Loucy (cell line): ENCODE measurements at regions not wholly inside any gene's neighbourhood (a gene's known extent, or its start where the extent isn't known, plus 50 kb on each side); places are given as distances from the start of the nearest gene placed in this dataset.

Source experiments
- EZH2phosphoT487 ChIP-seq: fragments of 200-600 bp; IDR thresholded peaks from 2 replicates; pipeline ENCODE4 v1.6.1; 2018; ENCODE audit warnings: antibody characterized with exemption, mild to moderate bottlenecking, moderate library complexity, borderline replicate concordance
- TF ChIP-seq, protein P1 (sequence below): fragments of 200-600 bp; sonication (generic); conservative IDR thresholded peaks from 2 replicates; pipeline ENCODE4 v1.5.1; 2014; ENCODE audit warnings: mild to moderate bottlenecking, antibody characterized with exemption, low read length

DNA sequence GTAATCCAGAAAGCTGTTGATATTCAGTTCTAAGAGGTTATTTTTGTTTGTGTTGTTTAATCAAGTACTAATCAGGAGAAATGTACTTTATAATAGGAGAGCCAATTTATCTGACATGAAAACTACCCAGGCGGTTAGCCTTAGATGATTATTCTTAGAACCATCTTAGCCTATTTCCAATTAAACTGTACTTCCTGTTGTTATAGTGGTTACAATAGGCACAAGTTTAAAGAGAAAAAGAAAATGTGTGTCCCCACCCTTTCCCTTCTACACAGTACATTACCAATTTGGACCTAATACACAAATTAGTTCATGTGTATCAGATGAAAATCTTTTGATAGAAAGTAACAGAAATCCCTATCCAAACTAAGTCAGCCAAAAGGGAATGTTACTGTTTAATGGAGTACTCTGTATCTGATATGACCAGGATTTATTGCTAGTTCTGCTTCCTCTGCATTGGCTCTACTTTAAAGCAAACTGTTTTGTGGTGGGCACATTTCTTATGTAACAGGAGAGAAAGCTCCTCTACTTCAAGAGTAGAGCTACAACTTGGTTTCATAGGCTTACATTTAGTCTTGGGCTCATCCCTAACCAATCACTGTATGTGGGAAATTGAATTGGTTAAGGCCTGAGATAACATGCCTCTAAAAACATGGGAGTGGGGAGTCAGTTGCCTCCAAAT is 217.9 kb downstream of the UBE2E3 start:
- TF ChIP-seq EZH2phosphoT487 = no peak
- TF ChIP-seq, protein P1, sequence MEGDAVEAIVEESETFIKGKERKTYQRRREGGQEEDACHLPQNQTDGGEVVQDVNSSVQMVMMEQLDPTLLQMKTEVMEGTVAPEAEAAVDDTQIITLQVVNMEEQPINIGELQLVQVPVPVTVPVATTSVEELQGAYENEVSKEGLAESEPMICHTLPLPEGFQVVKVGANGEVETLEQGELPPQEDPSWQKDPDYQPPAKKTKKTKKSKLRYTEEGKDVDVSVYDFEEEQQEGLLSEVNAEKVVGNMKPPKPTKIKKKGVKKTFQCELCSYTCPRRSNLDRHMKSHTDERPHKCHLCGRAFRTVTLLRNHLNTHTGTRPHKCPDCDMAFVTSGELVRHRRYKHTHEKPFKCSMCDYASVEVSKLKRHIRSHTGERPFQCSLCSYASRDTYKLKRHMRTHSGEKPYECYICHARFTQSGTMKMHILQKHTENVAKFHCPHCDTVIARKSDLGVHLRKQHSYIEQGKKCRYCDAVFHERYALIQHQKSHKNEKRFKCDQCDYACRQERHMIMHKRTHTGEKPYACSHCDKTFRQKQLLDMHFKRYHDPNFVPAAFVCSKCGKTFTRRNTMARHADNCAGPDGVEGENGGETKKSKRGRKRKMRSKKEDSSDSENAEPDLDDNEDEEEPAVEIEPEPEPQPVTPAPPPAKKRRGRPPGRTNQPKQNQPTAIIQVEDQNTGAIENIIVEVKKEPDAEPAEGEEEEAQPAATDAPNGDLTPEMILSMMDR = no peak
